ENCODE measurements at regions not wholly inside any gene's neighbourhood (a gene's known extent, or its start where the extent isn't known, plus 50 kb on each side); places are given as distances from the start of the nearest gene placed in this dataset.

GRCh38 chr6:62740171-62740570 is 454.1 kb upstream of the KHDRBS2 start:
- TF ChIP-seq CTCF (IDR thresholded peaks at IDR 0.05; ENCODE audit: extremely low read depth in 1 of 2, insufficient read depth in 1 of 2, low read depth in 1 of 2, low read length in 2 of 2) = no peak
- TF ChIP-seq POLR2A (IDR thresholded peaks at IDR 0.05; ENCODE audit: low read depth, low read length) = no peak
- TF ChIP-seq POLR2AphosphoS5 (IDR thresholded peaks at IDR 0.05; ENCODE audit: insufficient read depth, low read depth, low read length) = no peak
- no peak for TF ChIP-seq MYC (IDR thresholded peaks at IDR 0.05; ENCODE audit: low read depth, low read length)
- TF ChIP-seq EZH2 (IDR thresholded peaks at IDR 0.05; ENCODE audit: borderline replicate concordance, low read depth, low read length, severe bottlenecking) = no peak
- no peak for TF ChIP-seq JUN (IDR thresholded peaks at IDR 0.05; ENCODE audit: borderline replicate concordance, insufficient read depth, insufficient read length, low read depth)
- no peak for TF ChIP-seq MAX (IDR thresholded peaks at IDR 0.05; ENCODE audit: insufficient read depth, insufficient read length)
- TF ChIP-seq FOS (IDR thresholded peaks at IDR 0.05; ENCODE audit: borderline replicate concordance, insufficient read depth, low read length) = no peak
- no peak for TF ChIP-seq GATA2 (IDR thresholded peaks at IDR 0.05; ENCODE audit: insufficient read depth, insufficient read length, low read depth, low read length)
